ENCODE measurements at regions not wholly inside any gene's neighbourhood (a gene's known extent, or its start where the extent isn't known, plus 50 kb on each side); places are given as distances from the start of the nearest gene placed in this dataset.
"Not testable (repeated sequence)": the region's sequence is repeated elsewhere in the genome, so short reads cannot be mapped to it uniquely, and the experiment has no call there.

DNA sequence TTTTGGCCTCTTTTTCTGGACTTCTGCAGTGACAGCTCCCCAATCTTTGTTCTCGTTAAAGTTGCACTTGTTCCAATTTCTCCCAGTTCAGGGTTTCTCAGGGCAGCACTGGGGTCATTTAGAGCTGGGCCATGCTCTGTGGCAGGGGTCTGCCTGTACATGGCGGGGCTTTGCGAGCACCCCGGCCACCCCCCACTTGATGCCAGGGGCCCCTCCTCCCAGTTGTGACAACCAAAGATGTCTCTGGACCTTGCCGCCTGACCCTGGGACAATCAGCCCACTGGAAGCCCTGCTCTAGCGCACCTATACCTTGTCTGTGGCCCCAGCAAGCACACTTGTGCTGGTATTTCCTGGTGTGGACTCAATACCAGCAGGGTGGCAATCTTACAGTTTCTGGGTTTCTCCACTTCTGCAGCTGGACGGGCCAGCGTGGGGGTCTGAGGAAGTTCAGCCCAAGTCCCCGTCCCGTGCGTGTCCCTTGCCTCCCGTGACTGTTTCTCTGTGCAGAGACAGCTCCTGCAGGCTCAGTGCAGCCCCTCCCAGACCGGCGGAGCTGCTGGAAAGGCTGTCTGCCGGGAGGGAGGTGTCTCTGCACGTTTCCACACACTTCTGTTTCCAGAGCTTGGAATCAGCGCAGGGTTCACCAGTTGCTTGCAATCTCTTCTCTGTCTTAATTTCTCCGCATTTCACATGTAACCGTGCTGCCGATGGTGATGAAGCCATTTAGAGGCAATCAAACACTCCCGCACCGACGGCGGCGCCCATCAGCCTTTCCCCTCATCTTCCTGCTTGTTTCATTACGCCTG lies 1328.9 kb downstream of the BRD1 start:
- no peaks in the 10 kb centered on the region for H3K4me1 ChIP-seq (ENCODE audit: control insufficient read depth in 2 of 2, insufficient read depth in 2 of 2, low read length in 2 of 2)
- Mint-ChIP-seq H3K4me1 (no peaks in the 10 kb centered on the region), H3K27ac (no peak overlapping the region), H3K4me3 (no peak overlapping the region), H3K9me3 (ENCODE audit: insufficient read depth) (no peaks in the 10 kb centered on the region), H3K27me3 (peaks cover 9% of the 10 kb centered on the region)
- H3K27ac ChIP-seq (ENCODE audit: low read length in 2 of 2): no peak overlapping the region
- no peaks in the 10 kb centered on the region for H3K36me3 ChIP-seq (replicated peaks in 1 of 2; ENCODE audit: control extremely low read depth in 1 of 2, control insufficient read depth in 1 of 2, extremely low read depth in 1 of 2, insufficient read depth in 2 of 2, low read length in 1 of 2)
- peaks cover 0 to 3% (median under 1%) of the 10 kb centered on the region in 4 experiments for H3K27me3 ChIP-seq (replicated peaks in 1 of 4; ENCODE audit: control extremely low read depth in 1 of 4, control insufficient read depth in 3 of 4, insufficient read depth in 4 of 4, low read length in 3 of 4)
- ChIA-PET POLR2A (no interaction called here), CTCF (no interaction called here)
- H3K9me3 ChIP-seq (ENCODE audit: control extremely low read depth in 1 of 3, control insufficient read depth in 2 of 3, insufficient read depth in 1 of 3, low read length in 2 of 3): no peaks in the 10 kb centered on the region
- H3K4me3 ChIP-seq (ENCODE audit: control extremely low read depth in 1 of 5, extremely low read depth in 1 of 5, insufficient read depth in 1 of 5, low read depth in 2 of 5, low read length in 4 of 5): no peak overlapping the region
- TF ChIP-seq, protein P1, sequence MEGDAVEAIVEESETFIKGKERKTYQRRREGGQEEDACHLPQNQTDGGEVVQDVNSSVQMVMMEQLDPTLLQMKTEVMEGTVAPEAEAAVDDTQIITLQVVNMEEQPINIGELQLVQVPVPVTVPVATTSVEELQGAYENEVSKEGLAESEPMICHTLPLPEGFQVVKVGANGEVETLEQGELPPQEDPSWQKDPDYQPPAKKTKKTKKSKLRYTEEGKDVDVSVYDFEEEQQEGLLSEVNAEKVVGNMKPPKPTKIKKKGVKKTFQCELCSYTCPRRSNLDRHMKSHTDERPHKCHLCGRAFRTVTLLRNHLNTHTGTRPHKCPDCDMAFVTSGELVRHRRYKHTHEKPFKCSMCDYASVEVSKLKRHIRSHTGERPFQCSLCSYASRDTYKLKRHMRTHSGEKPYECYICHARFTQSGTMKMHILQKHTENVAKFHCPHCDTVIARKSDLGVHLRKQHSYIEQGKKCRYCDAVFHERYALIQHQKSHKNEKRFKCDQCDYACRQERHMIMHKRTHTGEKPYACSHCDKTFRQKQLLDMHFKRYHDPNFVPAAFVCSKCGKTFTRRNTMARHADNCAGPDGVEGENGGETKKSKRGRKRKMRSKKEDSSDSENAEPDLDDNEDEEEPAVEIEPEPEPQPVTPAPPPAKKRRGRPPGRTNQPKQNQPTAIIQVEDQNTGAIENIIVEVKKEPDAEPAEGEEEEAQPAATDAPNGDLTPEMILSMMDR (IDR thresholded peaks at IDR 0.05): no peak
- no peak for TF ChIP-seq EZH2 (IDR thresholded peaks at IDR 0.05; ENCODE audit: borderline replicate concordance, insufficient read depth, low read depth, low read length, poor library complexity, severe bottlenecking)
- H3K79me2 ChIP-seq (ENCODE audit: control insufficient read depth, insufficient read depth, low read length): no peaks in the 10 kb centered on the region
- intact Hi-C loops (cut with micrococcal nuclease): no loop called here
- no peaks in the 10 kb centered on the region for H4K20me1 ChIP-seq (ENCODE audit: control insufficient read depth, insufficient read depth, low read length, poor library complexity, severe bottlenecking)
- 75% methylated on average over 24 of the region's 26 CpGs for WGBS (ENCODE audit: insufficient coverage)
- H3K4me2 ChIP-seq (replicated peaks; ENCODE audit: low read depth, low read length, poor library complexity, severe bottlenecking): no peak overlapping the region
- no peak overlapping the region for H2AFZ ChIP-seq (ENCODE audit: insufficient read depth, low read depth, low read length, poor library complexity, severe bottlenecking)
- DNase-seq: no peak
- ATAC-seq (ENCODE audit: low read depth): no peak
- no peak overlapping the region for H3K9ac ChIP-seq (ENCODE audit: low read length)

DNA sequence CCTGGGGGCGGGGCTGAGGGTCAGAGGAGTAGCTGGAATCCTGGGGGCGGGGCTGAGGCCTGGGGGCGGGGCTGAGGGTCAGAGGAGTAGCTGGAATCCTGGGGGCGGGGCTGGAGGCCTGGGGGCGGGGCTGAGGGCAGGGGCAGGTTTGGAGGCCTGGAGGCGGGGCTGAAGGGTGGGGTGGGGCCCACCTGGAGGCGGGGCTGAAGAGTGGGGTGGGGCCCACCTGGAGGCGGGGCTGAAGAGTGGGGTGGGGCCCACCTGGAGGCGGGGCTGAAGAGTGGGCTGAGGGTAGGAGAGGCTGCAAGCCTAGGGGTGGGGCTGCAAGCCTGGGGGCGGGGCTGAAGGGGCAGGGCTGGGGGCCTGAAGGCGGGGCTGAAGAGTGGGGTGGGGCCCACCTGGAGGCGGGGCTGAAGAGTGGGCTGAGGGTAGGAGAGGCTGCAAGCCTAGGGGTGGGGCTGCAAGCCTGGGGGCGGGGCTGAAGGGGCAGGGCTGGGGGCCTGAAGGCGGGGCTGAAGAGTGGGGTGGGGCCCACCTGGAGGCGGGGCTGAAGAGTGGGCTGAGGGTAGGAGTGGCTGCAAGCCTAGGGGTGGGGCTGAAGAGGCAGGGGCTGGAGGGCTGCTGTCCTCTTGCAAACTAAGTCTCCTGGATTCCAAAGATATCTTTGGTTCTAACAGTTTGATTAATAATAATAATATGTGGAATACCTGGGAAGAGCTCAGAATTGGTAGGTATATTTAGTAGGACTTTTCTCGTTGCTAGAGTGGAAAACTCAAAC lies 1329.7 kb downstream of the BRD1 start:
- H3K27ac Mint-ChIP-seq; CTCF ChIA-PET; H3K36me3 ChIP-seq (replicated peaks in 1 of 2; ENCODE audit: control extremely low read depth in 1 of 2, control insufficient read depth in 1 of 2, extremely low read depth in 1 of 2, insufficient read depth in 2 of 2, low read length in 1 of 2); intact Hi-C loops (cut with micrococcal nuclease); H3K4me1 ChIP-seq (ENCODE audit: control insufficient read depth in 2 of 2, insufficient read depth in 2 of 2, low read length in 2 of 2); H3K9me3 Mint-ChIP-seq (ENCODE audit: insufficient read depth); H3K9me3 ChIP-seq (ENCODE audit: control extremely low read depth in 1 of 3, control insufficient read depth in 2 of 3, insufficient read depth in 1 of 3, low read length in 2 of 3); DNase-seq; H3K4me3 ChIP-seq (ENCODE audit: control extremely low read depth in 1 of 5, extremely low read depth in 1 of 5, insufficient read depth in 1 of 5, low read depth in 2 of 5, low read length in 4 of 5); H3K27me3 ChIP-seq (replicated peaks in 1 of 4; ENCODE audit: control extremely low read depth in 1 of 4, control insufficient read depth in 3 of 4, insufficient read depth in 4 of 4, low read length in 3 of 4); H3K4me3 Mint-ChIP-seq; H2AFZ ChIP-seq (ENCODE audit: insufficient read depth, low read depth, low read length, poor library complexity, severe bottlenecking); H3K4me2 ChIP-seq (replicated peaks; ENCODE audit: low read depth, low read length, poor library complexity, severe bottlenecking); H3K79me2 ChIP-seq (ENCODE audit: control insufficient read depth, insufficient read depth, low read length); POLR2A ChIA-PET; H3K27ac ChIP-seq (ENCODE audit: low read length in 2 of 2); H4K20me1 ChIP-seq (ENCODE audit: control insufficient read depth, insufficient read depth, low read length, poor library complexity, severe bottlenecking); H3K4me1 Mint-ChIP-seq; H3K9ac ChIP-seq (ENCODE audit: low read length); ATAC-seq (ENCODE audit: low read depth): not testable (repeated sequence)
- 67% methylated on average over 1 of the region's 16 CpGs for WGBS (ENCODE audit: insufficient coverage)
- H3K27me3 Mint-ChIP-seq: peaks cover 12% of the 10 kb centered on the region
